Suprapubic skin (tissue), 4 donors: ENCODE measurements at regions not wholly inside any gene's neighbourhood (a gene's known extent, or its start where the extent isn't known, plus 50 kb on each side); places are given as distances from the start of the nearest gene placed in this dataset.

Experiments
- DNase-seq, 2 donors: peaks; one replicate each; pipeline ENCODE4 v3.0.0-alpha.2; 2019; ENCODE audit warnings: low spot score in 2 of 2
- H3K27ac ChIP-seq: fragments of 200-600 bp; sonication (generic); one replicate; pipeline ENCODE4 v1.5.1; 2019
- H3K27me3 ChIP-seq: fragments of 200-600 bp; sonication (generic); one replicate; pipeline ENCODE4 v1.5.1; 2019
- H3K36me3 ChIP-seq: fragments of 200-600 bp; sonication (generic); one replicate; pipeline ENCODE4 v1.5.1; 2019
- H3K4me1 ChIP-seq: fragments of 200-600 bp; sonication (generic); one replicate; pipeline ENCODE4 v1.5.1; 2019
- H3K4me3 ChIP-seq: fragments of 200-600 bp; sonication (generic); one replicate; pipeline ENCODE4 v1.5.1; 2019; ENCODE audit warnings: mild to moderate bottlenecking
- H3K9me3 ChIP-seq: fragments of 200-600 bp; sonication (generic); one replicate; pipeline ENCODE4 v1.5.1; 2019
- CTCF ChIP-seq, 2 donors: fragments of 200-600 bp in 1 of 2; fragments of 450-650 bp in 1 of 2; sonication (generic) in 1 of 2; IDR thresholded peaks; one replicate each; pipeline ENCODE4 v1.5.1; 2016 to 2019; ENCODE audit warnings: antibody characterized with exemption in 2 of 2, mild to moderate bottlenecking in 1 of 2, moderate library complexity in 1 of 2
- EP300 ChIP-seq: sonication (generic); formaldehyde crosslinking; IDR thresholded peaks from one replicate; pipeline ENCODE4 v1.6.1; 2017; ENCODE audit warnings: antibody characterized with exemption
- POLR2A ChIP-seq, 2 donors: fragments of 450-650 bp; IDR thresholded peaks; one replicate each; pipeline ENCODE4 v1.6.1; 2017; ENCODE audit warnings: antibody characterized with exemption in 2 of 2, mild to moderate bottlenecking in 2 of 2, moderate library complexity in 2 of 2
- POLR2AphosphoS5 ChIP-seq, 3 donors: sonication (generic); formaldehyde crosslinking; IDR thresholded peaks; one replicate each; pipeline ENCODE4 v1.6.1; 2017; ENCODE audit warnings: antibody characterized with exemption in 3 of 3
- WGBS: methylation state at CpG from one replicate; pipeline ENCODE4 v1.1.5; 2018; 5-methylcytosine and 5-hydroxymethylcytosine counted together

GRCh38 chr15:97703400-97703799 is 257.1 kb upstream of the ARRDC4 start:
- Histone ChIP-seq H3K36me3 (no peaks in the 10 kb centered on the region), H3K27ac (no peak overlapping the region), H3K9me3 (no peaks in the 10 kb centered on the region), H3K4me1 (no peaks in the 10 kb centered on the region), H3K27me3 (no peaks in the 10 kb centered on the region), H3K4me3 (no peak overlapping the region)
- WGBS, result 90% methylated on average over 5 of the region's 5 CpGs
- no peak for DNase-seq
- no peak for TF ChIP-seq POLR2A (IDR thresholded peaks at IDR 0.05)
- TF ChIP-seq EP300, result no peak
- no peak for TF ChIP-seq POLR2AphosphoS5 (IDR thresholded peaks at IDR 0.05)
- TF ChIP-seq CTCF (IDR thresholded peaks at IDR 0.05), result no peak

DNA sequence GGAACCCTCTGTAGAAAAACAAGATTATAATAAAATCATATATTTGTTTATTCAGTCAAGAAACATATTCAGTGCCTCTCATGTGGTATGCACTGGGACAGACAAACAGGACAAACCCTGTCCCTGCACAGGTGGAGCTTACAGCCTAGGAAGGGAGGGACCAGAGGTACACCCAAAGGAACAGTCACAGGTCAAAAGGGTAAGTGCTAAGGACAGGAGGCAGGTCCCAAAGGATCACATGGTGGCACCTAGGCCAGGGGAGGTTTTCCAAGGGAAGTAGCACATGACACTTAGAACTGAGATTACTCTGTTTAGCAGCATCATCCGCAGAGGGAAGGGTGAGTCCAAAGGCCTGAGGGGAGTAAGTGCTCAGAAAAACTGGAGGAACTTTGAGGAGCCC is 254.4 kb upstream of the ARRDC4 start:
- Histone ChIP-seq H3K9me3 (no peaks in the 10 kb centered on the region), H3K4me3 (no peak overlapping the region), H3K27me3 (no peaks in the 10 kb centered on the region), H3K27ac (no peak overlapping the region), H3K36me3 (no peaks in the 10 kb centered on the region), H3K4me1 (no peaks in the 10 kb centered on the region)
- WGBS, result 92% methylated on average over 1 of the region's 1 CpG
- no peak for TF ChIP-seq CTCF (IDR thresholded peaks at IDR 0.05)
- no peak for TF ChIP-seq EP300
- no peak for TF ChIP-seq POLR2AphosphoS5 (IDR thresholded peaks at IDR 0.05)
- TF ChIP-seq POLR2A (IDR thresholded peaks at IDR 0.05), result no peak
- no peak for DNase-seq

GRCh38 chr15:97708252-97708651 is 252.3 kb upstream of the ARRDC4 start:
- H3K4me1 ChIP-seq, result no peaks in the 10 kb centered on the region
- H3K4me3 ChIP-seq, result no peak overlapping the region
- H3K27me3 ChIP-seq, result no peaks in the 10 kb centered on the region
- H3K9me3 ChIP-seq, result no peaks in the 10 kb centered on the region
- 64% methylated on average over 3 of the region's 3 CpGs for WGBS
- no peak for DNase-seq
- no peaks in the 10 kb centered on the region for H3K36me3 ChIP-seq
- no peak overlapping the region for H3K27ac ChIP-seq
- no peak for TF ChIP-seq EP300
- TF ChIP-seq POLR2A (IDR thresholded peaks at IDR 0.05), result no peak
- no peak for TF ChIP-seq POLR2AphosphoS5 (IDR thresholded peaks at IDR 0.05)
- TF ChIP-seq CTCF (IDR thresholded peaks at IDR 0.05), result no peak

GRCh38 chr15:97712530-97712929 is 248.0 kb upstream of the ARRDC4 start:
- 39% methylated on average over 5 of the region's 5 CpGs for WGBS
- DNase-seq, result no peak
- Histone ChIP-seq H3K4me1 (no peaks in the 10 kb centered on the region), H3K27ac (no peak overlapping the region), H3K27me3 (no peaks in the 10 kb centered on the region), H3K4me3 (no peak overlapping the region), H3K9me3 (no peaks in the 10 kb centered on the region), H3K36me3 (no peaks in the 10 kb centered on the region)
- TF ChIP-seq POLR2A (IDR thresholded peaks at IDR 0.05) (no peak), POLR2AphosphoS5 (IDR thresholded peaks at IDR 0.05) (no peak), EP300 (no peak), CTCF (IDR thresholded peaks at IDR 0.05) (no peak)

- DNase-seq, result no peak
- H3K27ac ChIP-seq, result no peak overlapping the region
- H3K4me3 ChIP-seq, result no peak overlapping the region
- H3K27me3 ChIP-seq, result no peaks in the 10 kb centered on the region
- peaks cover 7% of the 10 kb centered on the region for H3K9me3 ChIP-seq
- no peaks in the 10 kb centered on the region for H3K4me1 ChIP-seq
- no peak for TF ChIP-seq POLR2AphosphoS5 (IDR thresholded peaks at IDR 0.05)
- no peak for TF ChIP-seq POLR2A (IDR thresholded peaks at IDR 0.05)
- TF ChIP-seq CTCF (IDR thresholded peaks at IDR 0.05), result no peak
- TF ChIP-seq EP300, result no peak
- H3K36me3 ChIP-seq, result no peaks in the 10 kb centered on the region
These were observed 242.7 kb upstream of the ARRDC4 start for GRCh38 chr15:97717806-97718205.
